Vagina (tissue), 2 donors: ENCODE measurements at regions not wholly inside any gene's neighbourhood (a gene's known extent, or its start where the extent isn't known, plus 50 kb on each side); places are given as distances from the start of the nearest gene placed in this dataset.

Source experiments
- DNase-seq, 2 donors: peaks; one replicate each; pipeline ENCODE4 v3.0.0-alpha.2; 2017; ENCODE audit errors: extremely low spot score in 2 of 2
- H3K27ac ChIP-seq: fragments of 200-600 bp; sonication (generic); one replicate; pipeline ENCODE4 v1.5.1; 2019
- H3K27me3 ChIP-seq: fragments of 200-600 bp; sonication (generic); one replicate; pipeline ENCODE4 v1.5.1; 2019
- H3K36me3 ChIP-seq, 2 donors: fragments of 200-600 bp; sonication (generic); one replicate each; pipeline ENCODE4 v1.5.1; 2017 to 2019
- H3K4me1 ChIP-seq: fragments of 200-600 bp; sonication (generic); one replicate; pipeline ENCODE4 v1.5.1; 2019
- H3K4me3 ChIP-seq, 2 donors: fragments of 200-600 bp; sonication (generic); 1 replicate in 1 of 2; 2 replicates in 1 of 2; pipeline ENCODE4 v1.5.1; 2016 to 2019
- H3K9me3 ChIP-seq: fragments of 200-600 bp; sonication (generic); one replicate; pipeline ENCODE4 v1.5.1; 2019
- CTCF ChIP-seq, 3 experiments: fragments of 450-650 bp in 2 of 3; fragments of 200-600 bp in 1 of 3; sonication (generic) in 1 of 3; IDR thresholded peaks; one replicate each; pipeline ENCODE4 v1.5.1; 2017 to 2019; ENCODE audit warnings: antibody characterized with exemption in 3 of 3, mild to moderate bottlenecking in 2 of 3, moderate library complexity in 2 of 3
- POLR2A ChIP-seq, 2 donors: fragments of 450-650 bp; IDR thresholded peaks; one replicate each; pipeline ENCODE4 v1.6.1; 2017; ENCODE audit warnings: antibody characterized with exemption in 2 of 2, mild to moderate bottlenecking in 2 of 2, moderate library complexity in 2 of 2
- POLR2AphosphoS5 ChIP-seq, 2 donors: sonication (generic); formaldehyde crosslinking; IDR thresholded peaks; one replicate each; pipeline ENCODE4 v1.9.0; 2017; ENCODE audit warnings: antibody characterized with exemption in 2 of 2, mild to moderate bottlenecking in 2 of 2, low read depth in 1 of 2; ENCODE audit not compliant: insufficient read depth in 1 of 2
- intact Hi-C: fragments of 100-400 bp; cut with DNase I; formaldehyde crosslinking; loops from one replicate; pipeline ENCODE4 v1.15.1; 2023

GRCh38 chr2:80830891-80831290, 526.3 kb upstream of the LRRTM1 start:
- Histone ChIP-seq H3K36me3 (no peaks in the 10 kb centered on the region), H3K27me3 (no peaks in the 10 kb centered on the region), H3K9me3 (no peaks in the 10 kb centered on the region), H3K27ac (no peak overlapping the region), H3K4me1 (no peaks in the 10 kb centered on the region), H3K4me3 (no peak overlapping the region)
- intact Hi-C loops = no loop called here
- no peak for DNase-seq
- no peak for TF ChIP-seq CTCF (IDR thresholded peaks at IDR 0.05)
- no peak for TF ChIP-seq POLR2A (IDR thresholded peaks at IDR 0.05)
- TF ChIP-seq POLR2AphosphoS5 (IDR thresholded peaks at IDR 0.05; ENCODE audit: insufficient read depth in 1 of 2, low read depth in 1 of 2) = no peak

- Histone ChIP-seq H3K9me3 (no peaks in the 10 kb centered on the region), H3K4me3 (no peak overlapping the region), H3K27ac (no peak overlapping the region), H3K27me3 (no peaks in the 10 kb centered on the region), H3K36me3 (no peaks in the 10 kb centered on the region), H3K4me1 (no peaks in the 10 kb centered on the region)
- DNase-seq = no peak
- intact Hi-C loops = no loop called here
- no peak for TF ChIP-seq CTCF (IDR thresholded peaks at IDR 0.05)
- TF ChIP-seq POLR2AphosphoS5 (IDR thresholded peaks at IDR 0.05; ENCODE audit: insufficient read depth in 1 of 2, low read depth in 1 of 2) = no peak
- TF ChIP-seq POLR2A (IDR thresholded peaks at IDR 0.05) = no peak
These were observed 518.4 kb upstream of the LRRTM1 start for GRCh38 chr2:80822999-80823398.

- Histone ChIP-seq H3K36me3 (no peaks in the 10 kb centered on the region), H3K9me3 (no peaks in the 10 kb centered on the region), H3K4me3 (no peak overlapping the region), H3K27ac (no peak overlapping the region), H3K4me1 (no peaks in the 10 kb centered on the region), H3K27me3 (no peaks in the 10 kb centered on the region)
- DNase-seq = no peak
- intact Hi-C loops = no loop called here
- no peak for TF ChIP-seq POLR2AphosphoS5 (IDR thresholded peaks at IDR 0.05; ENCODE audit: insufficient read depth in 1 of 2, low read depth in 1 of 2)
- TF ChIP-seq CTCF (IDR thresholded peaks at IDR 0.05) = no peak
- TF ChIP-seq POLR2A (IDR thresholded peaks at IDR 0.05) = no peak
These were observed 510.7 kb upstream of the LRRTM1 start for GRCh38 chr2:80815259-80815658.

GRCh38 chr2:80786584-80786983, 482.0 kb upstream of the LRRTM1 start:
- intact Hi-C loops = no loop called here

GRCh38 chr2:80778704-80779103, 474.2 kb upstream of the LRRTM1 start:
- DNase-seq = no peak
- Histone ChIP-seq H3K4me3 (no peak overlapping the region), H3K27me3 (no peaks in the 10 kb centered on the region), H3K27ac (no peak overlapping the region), H3K9me3 (no peaks in the 10 kb centered on the region), H3K4me1 (no peaks in the 10 kb centered on the region), H3K36me3 (no peaks in the 10 kb centered on the region)
- intact Hi-C loops = no loop called here
- TF ChIP-seq CTCF (IDR thresholded peaks at IDR 0.05) (no peak), POLR2A (IDR thresholded peaks at IDR 0.05) (no peak)

More at GRCh38 chr2:80786584-80786983, 482.0 kb upstream of the LRRTM1 start:
- H3K4me1 ChIP-seq = no peaks in the 10 kb centered on the region
- H3K27ac ChIP-seq = no peak overlapping the region
- H3K9me3 ChIP-seq = no peaks in the 10 kb centered on the region
- no peaks in the 10 kb centered on the region for H3K27me3 ChIP-seq
- no peak overlapping the region for H3K4me3 ChIP-seq
- no peaks in the 10 kb centered on the region for H3K36me3 ChIP-seq
- no peak for DNase-seq
- TF ChIP-seq POLR2A (IDR thresholded peaks at IDR 0.05) (no peak), CTCF (IDR thresholded peaks at IDR 0.05) (no peak), POLR2AphosphoS5 (IDR thresholded peaks at IDR 0.05; ENCODE audit: insufficient read depth in 1 of 2, low read depth in 1 of 2) (no peak)
